Body of pancreas (tissue), 4 donors: ENCODE measurements at regions not wholly inside any gene's neighbourhood (a gene's known extent, or its start where the extent isn't known, plus 50 kb on each side); places are given as distances from the start of the nearest gene placed in this dataset.

ENCODE experiments used
- ATAC-seq: fragments of 150-250 bp; one replicate; pipeline ENCODE4 v1.9.1; 2016
- DNase-seq, 4 donors: peaks; one replicate each; pipeline ENCODE4 v3.0.0-alpha.2; 2019
- H3K27ac ChIP-seq, 4 donors: fragments of 200-600 bp; sonication (generic); 1 replicate in 3 of 4; 2 replicates in 1 of 4; pipeline versions ENCODE4 v1.5.1 to v1.6.1; 2016 to 2019; ENCODE audit warnings: mild to moderate bottlenecking in 1 of 4, mixed read lengths in 1 of 4, moderate library complexity in 1 of 4
- H3K27me3 ChIP-seq, 2 donors: fragments of 200-600 bp; sonication (generic); one replicate each; pipeline ENCODE4 v1.6.0; 2016; ENCODE audit warnings: mild to moderate bottlenecking in 1 of 2
- H3K36me3 ChIP-seq, 2 donors: fragments of 200-600 bp; sonication (generic); replicated peaks in 1 of 2; 2 replicates each; pipeline ENCODE4 v1.5.1; 2016; ENCODE audit warnings: low read depth in 2 of 2; ENCODE audit not compliant: insufficient read depth in 1 of 2
- H3K4me1 ChIP-seq: fragments of 200-600 bp; sonication (generic); one replicate; pipeline ENCODE4 v1.6.0; 2016
- H3K4me3 ChIP-seq, 2 donors: fragments of 200-600 bp; sonication (generic); 1 replicate in 1 of 2; 2 replicates in 1 of 2; pipeline ENCODE4 v1.5.1; 2016 to 2019
- H3K9me3 ChIP-seq, 3 donors: fragments of 200-600 bp; sonication (generic); 1 replicate in 2 of 3; 2 replicates in 1 of 3; pipeline ENCODE4 v1.5.1; 2016
- POLR2A ChIP-seq, 3 donors: fragments of 450-650 bp; IDR thresholded peaks; one replicate each; pipeline ENCODE4 v1.6.1; 2016; ENCODE audit warnings: antibody characterized with exemption in 3 of 3, mild to moderate bottlenecking in 2 of 3
- WGBS, 2 donors: methylation state at CpG; one replicate each; pipeline ENCODE4 v1.1.5; 2017; 5-methylcytosine and 5-hydroxymethylcytosine counted together
- intact Hi-C: fragments of 100-400 bp; cut with DNase I; formaldehyde crosslinking; loops from one replicate; pipeline ENCODE4 v1.15.1; 2023
- TF ChIP-seq, protein P1 (sequence below), 7 experiments: fragments of 450-650 bp in 4 of 7; fragments of 200-600 bp in 3 of 7; sonication (generic) in 3 of 7; IDR thresholded peaks; one replicate each; pipeline ENCODE4 v1.5.1; 2016 to 2019; ENCODE audit warnings: antibody characterized with exemption in 7 of 7

DNA sequence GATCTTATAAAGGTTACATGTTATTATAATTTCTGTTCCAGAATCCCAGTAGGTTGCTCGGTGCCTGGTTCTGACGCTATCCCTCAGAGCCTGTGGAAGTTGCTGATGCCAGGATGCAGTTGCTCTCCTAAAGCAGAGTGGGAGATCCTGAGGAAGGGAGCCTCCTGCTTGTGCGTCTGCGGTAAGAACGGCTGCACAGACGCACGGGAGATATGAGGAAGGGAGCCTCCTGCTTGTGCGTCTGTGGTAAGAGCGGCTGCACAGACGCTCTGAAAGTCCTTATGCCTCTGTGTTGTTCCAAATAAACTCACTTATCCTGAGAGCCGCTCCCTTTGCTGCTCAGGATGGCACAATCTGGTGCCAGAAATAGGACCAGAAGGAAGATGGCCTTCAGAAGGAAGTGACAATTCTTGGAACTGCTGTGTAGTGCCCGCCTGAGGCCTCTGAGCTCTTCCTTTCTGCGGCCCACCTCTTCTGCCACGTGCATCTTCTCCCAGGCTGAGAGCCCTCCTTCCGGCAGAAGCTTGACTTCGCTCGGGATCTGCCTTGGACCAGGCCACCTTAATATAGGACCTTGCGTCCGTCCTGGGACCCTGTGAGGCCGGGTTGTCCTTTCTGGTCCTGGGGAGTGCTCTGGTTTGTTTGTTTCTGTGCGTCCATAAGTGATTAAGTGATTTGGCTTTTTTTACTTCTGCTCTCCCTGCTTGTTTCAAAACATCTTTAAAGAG lies 89.5 kb downstream of the RTP5 start:
- DNase-seq (peak in 1 of 4 donors; percentile 6), ATAC-seq (no peak)
- 80 to 91% methylated on average over 21 of the region's 21 CpGs for WGBS, 2 donors
- TF ChIP-seq POLR2A (IDR thresholded peaks at IDR 0.05): no peak
- TF ChIP-seq, protein P1, sequence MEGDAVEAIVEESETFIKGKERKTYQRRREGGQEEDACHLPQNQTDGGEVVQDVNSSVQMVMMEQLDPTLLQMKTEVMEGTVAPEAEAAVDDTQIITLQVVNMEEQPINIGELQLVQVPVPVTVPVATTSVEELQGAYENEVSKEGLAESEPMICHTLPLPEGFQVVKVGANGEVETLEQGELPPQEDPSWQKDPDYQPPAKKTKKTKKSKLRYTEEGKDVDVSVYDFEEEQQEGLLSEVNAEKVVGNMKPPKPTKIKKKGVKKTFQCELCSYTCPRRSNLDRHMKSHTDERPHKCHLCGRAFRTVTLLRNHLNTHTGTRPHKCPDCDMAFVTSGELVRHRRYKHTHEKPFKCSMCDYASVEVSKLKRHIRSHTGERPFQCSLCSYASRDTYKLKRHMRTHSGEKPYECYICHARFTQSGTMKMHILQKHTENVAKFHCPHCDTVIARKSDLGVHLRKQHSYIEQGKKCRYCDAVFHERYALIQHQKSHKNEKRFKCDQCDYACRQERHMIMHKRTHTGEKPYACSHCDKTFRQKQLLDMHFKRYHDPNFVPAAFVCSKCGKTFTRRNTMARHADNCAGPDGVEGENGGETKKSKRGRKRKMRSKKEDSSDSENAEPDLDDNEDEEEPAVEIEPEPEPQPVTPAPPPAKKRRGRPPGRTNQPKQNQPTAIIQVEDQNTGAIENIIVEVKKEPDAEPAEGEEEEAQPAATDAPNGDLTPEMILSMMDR (IDR thresholded peaks at IDR 0.05): no peak
- H3K27ac ChIP-seq: no peak overlapping the region
- H3K9me3 ChIP-seq: no peaks in the 10 kb centered on the region
- no peaks in the 10 kb centered on the region for H3K36me3 ChIP-seq
- intact Hi-C loops: no loop called here
- H3K27me3 ChIP-seq: no peaks in the 10 kb centered on the region
- H3K4me3 ChIP-seq: no peak overlapping the region
- peaks cover 3% of the 10 kb centered on the region for H3K4me1 ChIP-seq

DNA sequence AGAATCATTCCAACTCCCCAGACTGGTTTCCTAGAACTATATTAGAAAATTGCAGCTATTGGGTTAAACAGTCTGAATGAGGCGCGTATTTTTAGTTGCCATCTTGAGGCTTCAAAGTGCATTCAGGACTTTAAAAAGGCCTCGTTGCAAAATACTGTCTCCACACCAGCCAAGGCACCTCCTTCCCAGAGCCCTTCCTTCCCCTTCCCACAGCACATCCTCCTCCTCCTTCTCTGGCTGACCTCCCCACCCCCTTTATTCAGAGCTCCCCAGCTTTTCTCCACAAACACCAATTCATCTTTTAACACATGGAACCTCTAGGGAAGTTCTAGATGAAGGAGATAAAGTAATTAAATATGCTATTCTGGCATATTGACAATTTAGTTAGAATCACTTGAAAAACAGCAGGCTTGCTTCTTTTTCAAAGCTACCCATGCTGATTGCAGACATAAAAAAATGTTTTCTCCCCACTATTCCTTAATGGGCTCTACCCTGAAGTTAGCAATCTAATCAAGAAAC lies 90.3 kb downstream of the RTP5 start:
- ATAC-seq: no peak
- H3K27ac ChIP-seq: no peak overlapping the region
- WGBS, 2 donors: 54 to 85% methylated on average over 3 of the region's 3 CpGs
- TF ChIP-seq, protein P1 (IDR thresholded peaks at IDR 0.05): no peak
- no peak for TF ChIP-seq POLR2A (IDR thresholded peaks at IDR 0.05)
- no peaks in the 10 kb centered on the region for H3K27me3 ChIP-seq
- H3K4me1 ChIP-seq: peaks cover 7% of the 10 kb centered on the region
- H3K9me3 ChIP-seq: no peaks in the 10 kb centered on the region
- intact Hi-C loops: no loop called here
- H3K4me3 ChIP-seq: no peak overlapping the region
- no peaks in the 10 kb centered on the region for H3K36me3 ChIP-seq
- peak in 1 of 4 donors; percentile 4 for DNase-seq

DNA sequence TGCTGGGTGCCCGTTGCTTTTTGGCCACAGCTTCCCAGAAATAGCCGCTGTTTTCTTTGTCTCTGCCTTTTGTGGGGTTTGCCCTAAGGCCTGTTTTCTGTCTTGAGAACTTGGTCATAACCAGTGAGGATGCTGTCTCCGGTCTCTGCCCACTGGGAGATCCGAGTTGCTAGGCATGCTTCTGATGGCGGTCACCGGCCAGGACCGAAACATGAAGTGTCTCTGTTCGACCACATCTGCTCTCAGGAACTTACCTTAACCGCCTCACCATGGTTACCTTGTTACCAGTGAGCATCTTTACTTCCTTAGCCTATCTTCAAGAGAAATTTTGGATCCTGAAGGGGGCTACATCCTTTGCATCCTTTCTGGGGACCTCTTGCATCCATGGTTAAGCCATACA lies 91.9 kb downstream of the RTP5 start:
- Histone ChIP-seq H3K27me3 (no peaks in the 10 kb centered on the region), H3K4me3 (no peak overlapping the region), H3K4me1 (peaks cover 14% of the 10 kb centered on the region), H3K36me3 (no peaks in the 10 kb centered on the region), H3K9me3 (no peaks in the 10 kb centered on the region), H3K27ac (no peak overlapping the region)
- 87 to 95% methylated on average over 9 of the region's 9 CpGs for WGBS, 2 donors
- TF ChIP-seq, protein P1 (IDR thresholded peaks at IDR 0.05): no peak
- TF ChIP-seq POLR2A (IDR thresholded peaks at IDR 0.05): no peak
- ATAC-seq (no peak), DNase-seq (no peak)
- intact Hi-C loops: no loop called here

DNA sequence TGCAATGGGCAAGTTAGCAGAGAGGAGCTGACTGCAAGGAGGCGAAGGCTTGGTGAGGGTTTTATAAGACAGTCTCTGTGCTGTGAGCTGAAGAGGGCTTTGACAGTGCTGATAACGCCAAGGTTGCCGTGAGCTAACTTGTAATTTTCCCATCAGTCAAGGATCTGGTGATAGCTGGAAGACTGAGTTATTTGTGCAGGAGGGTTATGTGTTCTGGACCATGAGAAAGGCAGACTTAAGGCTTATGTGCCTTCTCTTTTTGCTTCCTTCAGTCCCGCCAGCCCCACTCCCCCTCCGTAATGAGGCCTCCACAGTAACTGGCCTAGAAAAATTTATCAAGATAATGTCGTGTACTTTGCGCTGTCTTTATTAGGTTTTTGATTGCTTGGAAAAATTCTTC lies 94.6 kb downstream of the RTP5 start:
- no peaks in the 10 kb centered on the region for H3K36me3 ChIP-seq
- ATAC-seq (peak; percentile 38), DNase-seq (peak in 1 of 4 donors; percentile 10)
- H3K9me3 ChIP-seq: no peaks in the 10 kb centered on the region
- H3K27ac ChIP-seq: peak overlapping the region in 1 of 4 donors; percentile 45
- peaks cover 14% of the 10 kb centered on the region for H3K4me1 ChIP-seq
- WGBS, 2 donors: 22 to 25% methylated on average over 7 of the region's 7 CpGs
- no peaks in the 10 kb centered on the region for H3K27me3 ChIP-seq
- intact Hi-C loops: no loop called here
- TF ChIP-seq, protein P1 (IDR thresholded peaks at IDR 0.05): no peak
- no peak for TF ChIP-seq POLR2A (IDR thresholded peaks at IDR 0.05)
- no peak overlapping the region for H3K4me3 ChIP-seq
